GM19452 (cell line): ENCODE measurements at regions not wholly inside any gene's neighbourhood (a gene's known extent, or its start where the extent isn't known, plus 50 kb on each side); places are given as distances from the start of the nearest gene placed in this dataset.
"Not testable (repeated sequence)": the region's sequence is repeated elsewhere in the genome, so short reads cannot be mapped to it uniquely, and the experiment has no call there.

Source experiments
- ATAC-seq: cut with Tn5 transposase; IDR thresholded peaks from one replicate; pipeline ENCODE4 v1.9.1; 2021; ENCODE audit not compliant: unreplicated experiment

DNA sequence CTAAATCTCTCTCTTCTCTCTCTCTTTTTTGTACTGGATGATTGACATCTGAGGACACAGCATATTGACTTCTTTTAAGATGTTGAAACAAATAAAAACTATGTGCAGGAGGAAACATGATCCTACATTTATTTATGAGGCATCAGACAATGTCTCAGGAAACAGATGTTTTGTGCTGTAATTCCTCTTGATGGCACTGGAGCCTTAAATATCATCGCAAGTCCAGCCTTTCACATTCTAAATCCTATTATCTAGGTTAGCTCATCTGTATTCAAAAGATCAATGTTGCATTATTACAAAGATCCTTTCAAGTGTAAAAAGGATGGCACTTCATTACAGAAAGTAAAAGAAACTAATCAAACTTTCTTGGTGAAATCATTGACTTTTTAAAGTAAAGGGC is 63.9 kb downstream of the MAT2B start:
- no peak for ATAC-seq

GRCh38 chr5:163571744-163572143 is 66.3 kb downstream of the MAT2B start:
- no peak for ATAC-seq

- no peak for ATAC-seq
These were observed 69.3 kb downstream of the MAT2B start for GRCh38 chr5:163574472-163575440.

DNA sequence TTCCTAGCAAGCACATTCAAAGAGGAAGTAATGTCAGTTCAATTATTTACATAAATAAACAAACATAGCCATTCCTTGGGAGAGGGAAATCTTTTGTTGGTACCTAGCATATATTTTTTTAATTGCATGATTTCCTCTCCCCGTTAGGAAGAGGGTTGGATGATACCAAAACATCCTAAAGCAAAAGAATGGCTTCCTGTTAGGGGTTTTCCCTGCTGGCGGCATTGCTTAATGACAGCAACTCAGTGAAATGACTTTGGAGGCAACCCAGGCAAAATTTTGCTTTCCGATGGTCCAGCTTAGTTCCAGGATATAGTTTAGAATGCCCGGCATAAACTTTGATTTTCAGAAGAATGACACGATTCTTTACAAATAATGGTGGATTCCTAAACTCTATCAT is 73.2 kb downstream of the MAT2B start:
- ATAC-seq = no peak

DNA sequence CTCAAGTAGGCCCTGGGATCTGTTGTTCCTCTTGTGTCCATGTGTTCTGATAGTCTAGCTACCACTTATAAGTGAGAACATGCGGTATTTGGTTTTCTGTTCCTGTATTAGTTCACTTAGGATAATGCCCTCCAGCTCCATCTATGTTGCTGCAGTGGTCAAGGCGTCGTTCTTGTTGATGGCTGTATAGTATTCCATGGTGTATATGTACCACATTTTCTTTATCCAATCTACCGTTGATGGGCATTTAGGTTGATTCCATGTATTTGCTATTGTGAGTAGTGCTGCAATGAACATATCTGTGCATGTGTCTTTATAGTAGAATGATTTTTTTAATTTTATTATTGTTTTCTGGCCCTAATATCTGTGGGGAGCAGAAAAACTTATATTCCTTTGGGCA is 74.3 kb downstream of the MAT2B start:
- ATAC-seq = no peak

DNA sequence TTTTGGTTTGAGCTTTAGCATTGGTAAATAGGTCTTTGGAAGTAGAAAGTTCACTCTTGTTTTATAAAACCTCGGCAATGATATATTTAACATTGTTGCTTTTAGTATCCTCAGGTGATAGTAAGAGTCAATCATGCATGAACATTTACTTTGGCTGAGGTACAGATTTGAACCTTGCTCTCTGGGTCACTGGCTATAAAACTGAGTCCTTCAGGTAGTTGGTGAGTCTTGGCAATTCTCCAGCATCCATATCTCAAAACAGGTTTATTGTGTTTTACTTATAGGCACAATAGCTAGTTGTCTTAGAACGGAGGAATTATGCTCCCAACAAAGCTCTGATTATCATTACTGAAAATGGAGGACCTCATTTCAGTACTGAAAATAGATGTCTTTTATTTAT is 75.1 kb downstream of the MAT2B start:
- ATAC-seq = no peak

- ATAC-seq = not testable (repeated sequence)
These were observed 78.2 kb downstream of the MAT2B start for GRCh38 chr5:163583491-163584153.

DNA sequence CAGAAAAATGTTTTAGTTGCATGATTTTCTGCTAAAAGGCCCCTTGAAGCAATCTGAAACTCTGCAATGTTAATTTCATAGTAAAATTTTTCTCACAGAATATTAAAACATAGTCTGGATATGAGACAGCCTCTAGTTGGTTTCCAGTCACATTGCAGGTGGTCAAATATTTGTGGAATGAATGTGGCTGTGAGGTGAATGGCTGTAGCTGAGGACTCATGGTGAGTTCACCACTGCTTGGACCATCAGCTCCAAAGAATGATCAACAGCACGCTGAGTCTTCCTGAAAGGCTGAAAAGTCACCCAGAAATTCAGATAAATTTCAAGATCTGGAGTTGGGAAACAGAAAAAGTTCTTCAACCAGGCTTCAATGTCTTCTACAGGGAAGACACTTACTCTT is 79.8 kb downstream of the MAT2B start:
- ATAC-seq = no peak

DNA sequence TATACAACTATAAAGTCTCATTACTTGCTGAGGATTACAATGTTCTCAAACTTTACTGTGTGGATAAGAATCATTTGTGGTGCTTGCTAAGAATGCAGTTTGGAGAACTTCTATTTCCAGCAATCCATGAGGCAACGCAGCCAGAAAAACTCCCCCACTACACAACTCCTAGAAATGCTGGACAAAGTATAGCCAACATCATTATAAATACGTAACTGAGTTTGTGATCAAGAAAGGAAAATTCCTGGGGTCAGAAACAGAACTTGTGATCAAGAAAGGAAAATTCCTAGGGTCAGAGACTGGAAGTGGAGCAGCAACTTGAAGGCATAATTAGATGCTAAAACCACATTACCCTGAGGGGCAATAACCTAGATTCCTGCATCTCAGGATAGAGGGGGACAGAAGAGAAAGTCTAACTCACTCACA is 81.1 kb downstream of the MAT2B start:
- no peak for ATAC-seq

GRCh38 chr5:163594951-163595350 is 89.5 kb downstream of the MAT2B start:
- ATAC-seq = no peak

GRCh38 chr5:163595932-163596607 is 90.7 kb downstream of the MAT2B start:
- no peak for ATAC-seq

DNA sequence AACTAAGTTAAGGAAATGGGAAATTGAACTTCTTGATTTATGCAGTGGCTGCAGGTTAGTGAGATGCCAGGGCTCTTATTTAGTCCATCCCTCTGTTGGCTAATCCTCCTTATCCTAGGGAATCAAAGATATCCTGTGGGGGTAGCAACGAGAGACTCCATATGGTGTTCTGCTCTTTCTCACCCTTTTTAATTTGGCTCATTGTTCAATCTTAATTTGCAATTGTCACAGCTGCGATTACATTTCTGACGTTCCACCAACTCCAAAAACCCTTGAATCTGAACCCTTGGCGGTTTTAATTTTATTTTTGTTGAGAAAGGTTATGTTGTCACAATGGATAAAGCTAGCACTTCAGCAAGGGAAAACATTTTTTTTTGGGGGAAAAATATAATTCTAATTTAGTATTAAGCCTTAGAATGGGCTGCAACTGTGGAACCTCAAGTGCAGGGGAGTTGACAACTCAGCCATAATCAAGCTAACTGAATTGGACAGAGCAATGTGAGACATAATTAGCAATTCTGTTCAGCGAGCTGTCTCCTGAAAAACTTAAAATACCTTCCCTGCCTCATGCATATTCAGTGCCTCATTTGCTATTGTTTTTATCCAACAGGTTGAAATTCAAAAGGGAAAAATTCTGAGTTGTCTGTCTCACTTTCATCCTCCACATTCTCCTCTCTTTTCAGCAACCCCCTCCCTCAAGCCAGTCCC is 91.3 kb downstream of the MAT2B start:
- ATAC-seq = no peak

DNA sequence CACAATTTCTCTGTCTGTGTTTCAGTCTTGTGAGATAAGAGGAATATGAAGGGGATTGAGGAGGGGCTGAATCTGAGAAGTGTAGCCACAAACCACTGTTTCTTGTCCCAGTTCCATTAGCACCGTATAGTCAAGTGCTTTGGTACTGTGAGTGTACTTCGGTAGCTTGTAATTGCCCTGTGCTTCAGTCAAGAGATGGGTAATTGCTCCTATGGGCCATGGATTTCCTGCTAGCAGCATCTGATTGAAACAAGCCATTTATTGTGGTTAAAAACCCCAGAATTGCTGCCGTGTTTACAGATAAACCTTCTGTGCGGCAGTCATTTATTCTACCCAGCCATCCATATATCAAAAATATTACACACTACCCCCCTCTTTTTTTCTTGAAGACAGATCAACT is 98.6 kb downstream of the MAT2B start:
- no peak for ATAC-seq

GRCh38 chr5:163607256-163607655 is 101.8 kb downstream of the MAT2B start:
- ATAC-seq = no peak

- no peak for ATAC-seq
These were observed 103.2 kb downstream of the MAT2B start for GRCh38 chr5:163608621-163609020.

DNA sequence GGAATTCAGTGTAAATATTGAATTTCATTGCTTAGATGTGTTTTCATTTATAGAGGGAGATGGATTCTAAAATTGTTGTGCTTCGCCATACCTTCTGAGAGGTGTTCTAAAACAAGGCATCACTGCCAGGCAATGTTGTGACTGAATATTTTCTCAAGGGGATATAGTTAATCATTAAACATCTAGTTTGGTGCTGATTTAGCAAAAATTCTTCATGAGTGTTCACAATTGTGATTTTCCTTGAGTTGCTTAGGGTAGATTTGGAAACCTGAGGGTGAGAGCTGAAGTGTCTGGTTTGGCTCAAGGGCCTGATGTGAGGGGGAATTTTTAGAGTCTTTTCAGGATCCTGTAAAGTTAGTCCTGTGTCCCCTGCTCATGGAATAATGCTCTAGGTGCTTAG is 104.5 kb downstream of the MAT2B start:
- ATAC-seq = no peak

DNA sequence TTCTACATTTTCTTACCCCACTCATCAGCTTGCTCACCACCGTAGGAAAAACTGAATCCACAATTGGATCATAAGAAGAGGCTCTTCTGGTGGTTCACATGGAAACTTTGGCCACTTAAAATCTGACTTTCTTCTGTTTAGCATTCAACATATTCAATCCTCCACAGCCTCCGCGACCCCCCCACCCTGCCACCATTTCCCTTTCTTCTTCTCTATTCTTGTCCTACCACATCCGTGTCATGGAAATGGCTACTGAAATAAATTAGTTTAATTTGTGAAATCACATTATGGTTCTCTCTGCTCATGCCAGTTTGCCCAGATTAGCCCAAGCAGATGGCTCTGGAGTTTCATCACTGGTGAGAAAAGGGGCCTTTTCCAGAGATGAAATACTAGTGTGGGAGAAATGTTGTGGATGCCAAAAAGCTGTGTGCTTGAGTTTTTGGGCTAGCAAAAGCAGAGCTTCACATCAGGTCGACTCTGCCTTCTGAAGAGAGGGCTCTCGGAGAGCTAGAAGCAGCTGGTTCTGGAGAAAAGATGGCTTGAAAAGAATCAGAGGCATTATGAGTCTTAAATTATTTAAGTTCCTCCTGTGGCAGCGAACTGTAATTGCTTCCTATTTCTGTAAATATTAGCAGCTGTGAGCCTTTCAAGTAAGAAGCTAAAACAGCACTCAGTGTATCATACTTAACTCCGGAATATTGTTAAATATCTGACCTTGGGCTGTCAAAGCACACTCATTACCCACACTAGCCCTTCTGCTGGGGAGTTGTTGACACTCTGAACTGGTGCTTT is 107.1 kb downstream of the MAT2B start:
- ATAC-seq = no peak

DNA sequence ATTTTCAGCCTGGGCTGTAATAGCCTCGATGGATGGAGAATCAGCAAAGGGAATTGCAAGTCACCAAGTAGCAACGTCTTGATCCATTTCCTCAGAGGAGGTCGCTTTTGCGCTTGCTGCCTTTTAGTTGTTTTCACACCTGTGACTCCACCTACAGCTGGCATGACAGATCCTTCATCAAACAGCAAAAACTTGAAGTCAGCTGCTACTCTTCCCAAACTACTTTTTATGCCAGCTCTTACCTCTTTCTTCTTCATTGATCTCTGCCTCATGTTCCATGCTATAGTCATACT is 107.7 kb downstream of the MAT2B start:
- ATAC-seq = no peak

- no peak for ATAC-seq
These were observed 109.4 kb downstream of the MAT2B start for GRCh38 chr5:163614787-163615186.

GRCh38 chr5:163619273-163619934 is 114.0 kb downstream of the MAT2B start:
- no peak for ATAC-seq
